Neural cell (in vitro differentiated cells): ENCODE measurements at regions not wholly inside any gene's neighbourhood (a gene's known extent, or its start where the extent isn't known, plus 50 kb on each side); places are given as distances from the start of the nearest gene placed in this dataset.
A peak's percentile ranks its signal among the peaks of the same experiment; 100 is the strongest.

Source experiments
- CTCF ChIP-seq: fragments of 450-650 bp; IDR thresholded peaks from 2 replicates; pipeline ENCODE4 v1.5.1; 2014; ENCODE audit warnings: antibody characterized with exemption, mild to moderate bottlenecking, moderate library complexity; ENCODE audit not compliant: poor library complexity, severe bottlenecking
- EP300 ChIP-seq: fragments of 450-650 bp; conservative IDR thresholded peaks from 2 replicates; pipeline ENCODE4 v1.6.1; 2014; ENCODE audit warnings: antibody characterized with exemption, mild to moderate bottlenecking, moderate library complexity; ENCODE audit not compliant: poor library complexity, severe bottlenecking
- EZH2 ChIP-seq: fragments of 200-600, 300-800 bp; shearing (Covaris generic), sonication (generic); IDR thresholded peaks from 2 replicates; pipeline ENCODE4 v1.6.1; 2014; ENCODE audit warnings: antibody characterized with exemption, low read length, borderline replicate concordance, mild to moderate bottlenecking; ENCODE audit not compliant: insufficient read depth, poor library complexity, severe bottlenecking
- POLR2AphosphoS5 ChIP-seq: IDR thresholded peaks from 2 replicates; pipeline ENCODE4 v1.6.1; 2012
- REST ChIP-seq: IDR thresholded peaks from 2 replicates; pipeline ENCODE4 v1.6.1; 2012; ENCODE audit warnings: borderline replicate concordance
- SMC3 ChIP-seq: fragments of 450-650 bp; conservative IDR thresholded peaks from 2 replicates; pipeline ENCODE4 v1.6.1; 2014; ENCODE audit warnings: antibody characterized with exemption, mild to moderate bottlenecking, moderate library complexity; ENCODE audit not compliant: poor library complexity
- TAF1 ChIP-seq: IDR thresholded peaks from 2 replicates; pipeline ENCODE4 v1.6.1; 2012; ENCODE audit warnings: low read depth

DNA sequence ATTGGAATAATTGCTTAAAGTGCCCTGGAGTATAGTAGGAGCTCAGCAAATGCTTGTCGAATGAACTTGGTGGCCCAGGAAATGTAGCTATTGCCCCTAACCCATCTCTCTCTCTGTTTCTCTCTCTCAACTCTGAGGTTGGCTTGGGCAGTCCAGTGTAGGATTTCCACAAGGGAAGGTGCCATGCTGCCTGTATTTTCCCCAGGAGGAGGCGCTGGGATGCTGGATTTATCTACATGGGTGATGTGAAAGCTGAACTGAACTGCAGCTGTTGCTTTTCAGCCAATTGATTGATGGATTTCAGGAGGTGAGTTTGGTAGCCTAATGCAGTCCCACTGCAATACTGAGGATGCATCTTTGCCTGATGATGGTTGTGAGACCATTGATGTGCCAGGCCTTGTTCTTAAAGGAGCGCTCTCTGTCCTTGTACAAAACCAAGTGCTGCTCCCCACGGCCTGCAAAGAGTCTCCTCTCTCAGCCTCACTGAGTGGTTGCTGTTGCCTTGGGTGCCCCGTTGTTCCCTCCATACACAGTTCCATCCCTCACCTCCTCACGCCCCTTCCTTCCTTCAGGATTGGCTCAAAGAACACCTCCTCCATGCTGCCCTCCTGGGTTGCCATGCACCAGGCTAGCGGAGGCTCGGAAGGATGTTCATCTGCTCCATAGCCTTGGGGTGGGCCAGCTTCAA is 200.6 kb downstream of the GLRX3 start:
- TF ChIP-seq CTCF, result peak; percentile 19
- TF ChIP-seq EZH2, result no peak
- no peak for TF ChIP-seq EP300
- peak; percentile 18 for TF ChIP-seq SMC3
- TF ChIP-seq REST, result no peak
- no peak for TF ChIP-seq TAF1
- no peak for TF ChIP-seq POLR2AphosphoS5
